ENCODE measurements at regions not wholly inside any gene's neighbourhood (a gene's known extent, or its start where the extent isn't known, plus 50 kb on each side); places are given as distances from the start of the nearest gene placed in this dataset.

GRCh38 chr2:84158605-84159004 lies 300.5 kb downstream of the SUCLG1 start:
- no peaks in the 10 kb centered on the region for H3K36me3 Mint-ChIP-seq
- 95% methylated on average over 2 of the region's 2 CpGs for WGBS (ENCODE audit: insufficient coverage)
- intact Hi-C loops (cut with micrococcal nuclease), result no loop called here
- Histone ChIP-seq H3K27ac (ENCODE audit: low read length) (no peak overlapping the region), H3K36me3 (ENCODE audit: control insufficient read depth, insufficient read depth, low read length) (no peaks in the 10 kb centered on the region), H3K4me1 (ENCODE audit: control insufficient read depth, insufficient read depth, low read length) (no peaks in the 10 kb centered on the region), H3K9me3 (ENCODE audit: control insufficient read depth, insufficient read depth, low read length) (no peaks in the 10 kb centered on the region), H3K27me3 (ENCODE audit: control insufficient read depth, insufficient read depth, low read length) (no peaks in the 10 kb centered on the region), H3K4me3 (ENCODE audit: low read length) (no peak overlapping the region)
- peaks cover 0 to 2% of the 10 kb centered on the region in 2 donors for H3K9me3 Mint-ChIP-seq
- no peak overlapping the region for H3K4me3 Mint-ChIP-seq
- no peak overlapping the region for H3K27ac Mint-ChIP-seq
- TF ChIP-seq CTCF (IDR thresholded peaks at IDR 0.05), result no peak
- H3K27me3 Mint-ChIP-seq (ENCODE audit: low read depth in 2 of 2), result peaks cover 18 to 19% of the 10 kb centered on the region in 2 donors
- DNase-seq, result no peak
- ATAC-seq, result no peak
- H3K4me1 Mint-ChIP-seq, result no peaks in the 10 kb centered on the region

- Mint-ChIP-seq H3K27me3 (ENCODE audit: low read depth in 2 of 2) (peaks cover 3 to 18% of the 10 kb centered on the region in 2 donors), H3K4me3 (no peak overlapping the region), H3K27ac (no peak overlapping the region), H3K4me1 (no peaks in the 10 kb centered on the region), H3K9me3 (no peaks in the 10 kb centered on the region), H3K36me3 (no peaks in the 10 kb centered on the region)
- Histone ChIP-seq H3K27me3 (ENCODE audit: control insufficient read depth, insufficient read depth, low read length) (no peaks in the 10 kb centered on the region), H3K27ac (ENCODE audit: low read length) (no peak overlapping the region), H3K9me3 (ENCODE audit: control insufficient read depth, insufficient read depth, low read length) (no peaks in the 10 kb centered on the region), H3K4me1 (ENCODE audit: control insufficient read depth, insufficient read depth, low read length) (no peaks in the 10 kb centered on the region), H3K4me3 (ENCODE audit: low read length) (no peak overlapping the region), H3K36me3 (ENCODE audit: control insufficient read depth, insufficient read depth, low read length) (no peaks in the 10 kb centered on the region)
- intact Hi-C loops (cut with micrococcal nuclease), result no loop called here
- TF ChIP-seq CTCF (IDR thresholded peaks at IDR 0.05), result no peak
- 83% methylated on average over 1 of the region's 2 CpGs for WGBS (ENCODE audit: insufficient coverage)
- DNase-seq (no peak), ATAC-seq (no peak)
Measured at GRCh38 chr2:84152462-84152861, 306.6 kb downstream of the SUCLG1 start.

- Mint-ChIP-seq H3K4me1 (no peaks in the 10 kb centered on the region), H3K27me3 (ENCODE audit: low read depth in 2 of 2) (peaks cover 17% of the 10 kb centered on the region in 2 donors), H3K27ac (no peak overlapping the region), H3K4me3 (no peak overlapping the region), H3K9me3 (no peaks in the 10 kb centered on the region), H3K36me3 (no peaks in the 10 kb centered on the region)
- no peaks in the 10 kb centered on the region for H3K36me3 ChIP-seq (ENCODE audit: control insufficient read depth, insufficient read depth, low read length)
- no peaks in the 10 kb centered on the region for H3K9me3 ChIP-seq (ENCODE audit: control insufficient read depth, insufficient read depth, low read length)
- TF ChIP-seq CTCF (IDR thresholded peaks at IDR 0.05), result no peak
- no peak overlapping the region for H3K4me3 ChIP-seq (ENCODE audit: low read length)
- intact Hi-C loops (cut with micrococcal nuclease), result no loop called here
- no peaks in the 10 kb centered on the region for H3K27me3 ChIP-seq (ENCODE audit: control insufficient read depth, insufficient read depth, low read length)
- DNase-seq (no peak), ATAC-seq (no peak)
- 98% methylated on average over 4 of the region's 4 CpGs for WGBS (ENCODE audit: insufficient coverage)
- H3K4me1 ChIP-seq (ENCODE audit: control insufficient read depth, insufficient read depth, low read length), result no peaks in the 10 kb centered on the region
- no peak overlapping the region for H3K27ac ChIP-seq (ENCODE audit: low read length)
Measured at GRCh38 chr2:84144345-84144744, 314.7 kb downstream of the SUCLG1 start.

GRCh38 chr2:84137034-84137433 lies 322.0 kb downstream of the SUCLG1 start:
- Mint-ChIP-seq H3K27ac (no peak overlapping the region), H3K9me3 (no peaks in the 10 kb centered on the region), H3K4me1 (no peaks in the 10 kb centered on the region), H3K27me3 (ENCODE audit: low read depth in 2 of 2) (peaks cover 0 to 8% of the 10 kb centered on the region in 2 donors), H3K4me3 (no peak overlapping the region), H3K36me3 (no peaks in the 10 kb centered on the region)
- H3K27me3 ChIP-seq (ENCODE audit: control insufficient read depth, insufficient read depth, low read length), result no peaks in the 10 kb centered on the region
- no peak overlapping the region for H3K27ac ChIP-seq (ENCODE audit: low read length)
- WGBS (ENCODE audit: insufficient coverage), result 95% methylated on average over 3 of the region's 3 CpGs
- no peaks in the 10 kb centered on the region for H3K9me3 ChIP-seq (ENCODE audit: control insufficient read depth, insufficient read depth, low read length)
- ATAC-seq, result no peak
- intact Hi-C loops (cut with micrococcal nuclease), result no loop called here
- no peak overlapping the region for H3K4me3 ChIP-seq (ENCODE audit: low read length)
- H3K4me1 ChIP-seq (ENCODE audit: control insufficient read depth, insufficient read depth, low read length), result no peaks in the 10 kb centered on the region
- no peak for TF ChIP-seq CTCF (IDR thresholded peaks at IDR 0.05)
- H3K36me3 ChIP-seq (ENCODE audit: control insufficient read depth, insufficient read depth, low read length), result no peaks in the 10 kb centered on the region
- DNase-seq, result no peak

Measured in natural killer cell (primary cell).